Fibroblast of the aortic adventitia (primary cell): ENCODE measurements at regions not wholly inside any gene's neighbourhood (a gene's known extent, or its start where the extent isn't known, plus 50 kb on each side); places are given as distances from the start of the nearest gene placed in this dataset.

ENCODE experiments used
- DNase-seq: peaks from one replicate; pipeline ENCODE4 v3.0.0-alpha.2; 2010; ENCODE audit warnings: low read depth
- H3K4me3 ChIP-seq: 2 replicates; pipeline ENCODE4 v1.5.1; 2011; ENCODE audit warnings: low read depth, mild to moderate bottlenecking, control low read depth, low read length, moderate library complexity
- TF ChIP-seq, protein P1 (sequence below): IDR thresholded peaks from 2 replicates; pipeline ENCODE4 v1.5.1; 2011; ENCODE audit warnings: mild to moderate bottlenecking, low read length, control low read depth, inconsistent platforms; ENCODE audit not compliant: insufficient read depth

- TF ChIP-seq, protein P1, sequence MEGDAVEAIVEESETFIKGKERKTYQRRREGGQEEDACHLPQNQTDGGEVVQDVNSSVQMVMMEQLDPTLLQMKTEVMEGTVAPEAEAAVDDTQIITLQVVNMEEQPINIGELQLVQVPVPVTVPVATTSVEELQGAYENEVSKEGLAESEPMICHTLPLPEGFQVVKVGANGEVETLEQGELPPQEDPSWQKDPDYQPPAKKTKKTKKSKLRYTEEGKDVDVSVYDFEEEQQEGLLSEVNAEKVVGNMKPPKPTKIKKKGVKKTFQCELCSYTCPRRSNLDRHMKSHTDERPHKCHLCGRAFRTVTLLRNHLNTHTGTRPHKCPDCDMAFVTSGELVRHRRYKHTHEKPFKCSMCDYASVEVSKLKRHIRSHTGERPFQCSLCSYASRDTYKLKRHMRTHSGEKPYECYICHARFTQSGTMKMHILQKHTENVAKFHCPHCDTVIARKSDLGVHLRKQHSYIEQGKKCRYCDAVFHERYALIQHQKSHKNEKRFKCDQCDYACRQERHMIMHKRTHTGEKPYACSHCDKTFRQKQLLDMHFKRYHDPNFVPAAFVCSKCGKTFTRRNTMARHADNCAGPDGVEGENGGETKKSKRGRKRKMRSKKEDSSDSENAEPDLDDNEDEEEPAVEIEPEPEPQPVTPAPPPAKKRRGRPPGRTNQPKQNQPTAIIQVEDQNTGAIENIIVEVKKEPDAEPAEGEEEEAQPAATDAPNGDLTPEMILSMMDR = no peak
- no peak overlapping the region for H3K4me3 ChIP-seq
- DNase-seq = no peak
Observed at GRCh38 chr5:101860563-101860962, 435.5 kb downstream of the SLCO4C1 start.

GRCh38 chr5:101860145-101860544, 435.9 kb downstream of the SLCO4C1 start:
- TF ChIP-seq, protein P1 = no peak
- no peak for DNase-seq
- H3K4me3 ChIP-seq = no peak overlapping the region

DNA sequence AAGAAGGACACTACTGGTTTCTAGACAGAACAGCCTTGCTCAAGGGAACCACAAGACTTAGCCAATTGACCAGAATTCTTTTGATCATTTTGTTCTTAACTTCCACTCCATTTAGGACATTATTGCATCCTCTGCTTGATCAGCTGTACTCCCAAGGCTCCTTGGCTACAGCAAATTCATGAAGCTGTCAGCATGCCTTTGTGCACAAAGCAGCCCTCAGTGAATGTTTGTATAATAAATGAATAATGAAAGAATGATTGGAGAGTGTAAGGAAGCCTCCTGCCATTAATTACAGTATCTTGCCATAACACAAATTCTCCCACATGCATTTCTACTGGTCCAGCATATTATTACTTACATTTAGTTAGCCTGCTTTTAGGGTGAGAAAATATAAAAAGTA, 449.6 kb downstream of the SLCO4C1 start:
- TF ChIP-seq, protein P1 = no peak
- no peak for DNase-seq
- no peak overlapping the region for H3K4me3 ChIP-seq

DNA sequence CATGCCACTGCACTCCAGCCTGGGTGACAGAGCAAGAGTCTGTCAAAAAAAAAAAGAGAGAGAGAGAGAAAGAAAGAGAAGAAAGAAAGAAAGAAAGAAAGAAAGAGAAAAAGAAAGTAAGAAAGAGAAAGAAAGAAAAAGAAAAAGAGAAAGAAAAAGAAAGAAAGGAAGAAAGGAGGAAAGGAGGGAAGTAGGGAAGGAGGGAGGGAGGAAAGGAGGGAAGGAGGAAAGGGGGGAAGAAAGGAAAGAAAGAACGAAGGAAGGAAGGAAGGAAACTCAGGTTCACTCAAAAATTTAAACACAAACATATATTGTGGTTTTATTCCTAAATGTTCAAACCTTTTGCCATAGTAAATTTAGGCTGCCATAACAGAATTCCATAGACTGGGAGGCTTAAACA, 453.0 kb downstream of the SLCO4C1 start:
- DNase-seq = no peak

DNA sequence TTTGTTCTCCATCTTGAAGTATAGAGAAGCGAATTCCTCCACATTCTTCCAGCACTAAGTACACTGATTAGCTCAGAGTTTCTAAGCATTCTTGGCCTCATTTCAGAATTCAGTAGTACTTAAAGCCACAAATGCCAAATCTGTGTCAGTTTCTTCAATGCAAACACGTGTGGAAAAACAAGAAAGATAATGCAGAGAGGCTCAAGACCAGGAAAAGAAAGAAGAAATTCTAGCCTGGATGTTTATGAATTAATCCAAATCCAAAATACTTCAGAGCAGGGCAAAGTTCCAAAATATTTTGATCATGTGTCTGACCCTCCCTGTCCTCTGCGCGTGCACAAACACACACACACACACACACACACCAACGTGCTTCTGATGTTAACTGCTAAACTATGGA, 457.6 kb downstream of the SLCO4C1 start:
- H3K4me3 ChIP-seq = no peak overlapping the region
- peak; percentile 36 for DNase-seq
- TF ChIP-seq, protein P1 = no peak

More for the DNA sequence above, 453.0 kb downstream of the SLCO4C1 start:
- no peak overlapping the region for H3K4me3 ChIP-seq
- TF ChIP-seq, protein P1 = no peak

DNA sequence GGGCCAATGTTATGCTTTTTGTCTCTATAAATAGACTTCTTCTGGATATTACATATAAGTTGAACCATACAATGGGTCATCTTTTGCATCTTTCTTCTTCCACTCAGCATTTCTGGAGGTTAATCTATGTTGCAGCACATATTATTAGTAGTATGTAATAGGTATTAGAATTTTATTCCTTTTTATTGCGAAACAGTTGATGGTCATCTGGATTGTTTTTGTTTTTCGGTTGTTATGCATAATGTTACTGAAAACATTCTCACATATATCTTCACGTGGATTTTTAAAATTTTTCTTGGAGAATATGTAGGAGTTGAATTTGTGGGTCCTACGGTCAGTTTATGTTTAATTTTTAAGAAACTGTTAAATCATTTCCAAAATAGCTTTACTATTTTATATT, 466.8 kb downstream of the SLCO4C1 start:
- H3K4me3 ChIP-seq = no peak overlapping the region
- TF ChIP-seq, protein P1 = no peak
- DNase-seq = no peak

DNA sequence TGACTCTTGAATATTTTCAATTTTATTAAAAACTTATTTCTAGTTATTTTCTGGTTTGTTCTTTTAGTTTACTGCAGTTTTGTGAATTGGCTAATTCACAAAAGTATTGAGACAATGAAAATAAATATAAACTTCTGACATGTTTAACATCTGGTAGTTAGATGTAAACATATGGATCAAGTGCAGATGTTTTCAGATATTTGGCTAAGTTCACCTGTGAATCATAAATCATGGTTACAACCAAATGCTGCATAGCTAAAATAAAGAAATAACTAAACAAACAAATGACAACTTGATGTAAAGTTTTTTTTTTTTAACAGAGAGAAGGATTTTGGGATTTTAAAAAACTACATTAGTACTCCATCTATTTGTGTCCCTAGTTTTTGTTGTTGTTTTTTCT, 484.6 kb downstream of the SLCO4C1 start:
- TF ChIP-seq, protein P1 = no peak
- no peak overlapping the region for H3K4me3 ChIP-seq
- no peak for DNase-seq
